Activated CD4-positive, alpha-beta memory T cell treated with anti-CD3 and anti-CD28 coated beads for 36 hours (primary cell): ENCODE measurements at regions not wholly inside any gene's neighbourhood (a gene's known extent, or its start where the extent isn't known, plus 50 kb on each side); places are given as distances from the start of the nearest gene placed in this dataset.

Source experiments
- CTCF ChIA-PET: fragments of 350-600 bp; sonication (Branson Sonifier 250); formaldehyde crosslinking; loops from one replicate; lab custom pipeline; 2021; ENCODE audit warnings: antibody characterized with exemption, inconsistent platforms; lab: Charles Lee
- POLR2A ChIA-PET: fragments of 350-600 bp; sonication (Branson Sonifier 250); formaldehyde crosslinking; loops from one replicate; lab custom pipeline; 2021; ENCODE audit warnings: antibody characterized with exemption; lab: Charles Lee
- DNase-seq: peaks from one replicate; pipeline ENCODE4 v3.0.0-alpha.2; 2020
- H3K27ac Mint-ChIP-seq: one replicate; pipeline ENCODE4 v1.8.0; 2021; ENCODE audit warnings: mixed read lengths
- H3K27me3 Mint-ChIP-seq: one replicate; pipeline ENCODE4 v1.8.0; 2021; ENCODE audit warnings: mixed read lengths
- H3K36me3 Mint-ChIP-seq: one replicate; pipeline ENCODE4 v1.8.0; 2021; ENCODE audit warnings: mixed read lengths
- H3K4me1 Mint-ChIP-seq: one replicate; pipeline ENCODE4 v1.8.0; 2021; ENCODE audit warnings: low read depth, mixed read lengths
- H3K4me3 Mint-ChIP-seq: one replicate; pipeline ENCODE4 v1.8.0; 2021; ENCODE audit warnings: mild to moderate bottlenecking, mixed read lengths
- H3K9me3 Mint-ChIP-seq: one replicate; pipeline ENCODE4 v1.8.0; 2021; ENCODE audit warnings: mixed read lengths
- intact Hi-C: fragments of 100-400 bp; cut with micrococcal nuclease; formaldehyde crosslinking; loops from one replicate; pipeline ENCODE4 v1.15.1; 2023

- CTCF ChIA-PET = interaction anchor here (0.6 to 3.7 kb wide), 48 partner anchors 9 to 254 kb away, joined by 3 to 131 read pairs (median 5); partner anchors contain the start of genes C1QTNF5, NECTIN1 and USP2
Observed at GRCh38 chr11:119474682-119475596, 52.0 kb upstream of the THY1 start.

GRCh38 chr11:119473901-119474681, 51.1 kb upstream of the THY1 start:
- Mint-ChIP-seq H3K27me3 (peaks cover 14% of the 10 kb centered on the region), H3K36me3 (no peaks in the 10 kb centered on the region), H3K9me3 (no peaks in the 10 kb centered on the region), H3K27ac (no peak overlapping the region), H3K4me3 (no peak overlapping the region), H3K4me1 (no peaks in the 10 kb centered on the region)
- intact Hi-C loops = loop anchor here (1.0 to 10.0 kb wide), 2 partner anchors 89 to 118 kb away; partner anchors contain the start of gene USP2
- ChIA-PET CTCF (interaction anchor here (0.7 to 3.7 kb wide), 42 partner anchors 9 to 255 kb away, joined by 3 to 131 read pairs (median 5); partner anchors contain the start of genes C1QTNF5, NECTIN1 and USP2), POLR2A (no interaction called here)
- no peak for DNase-seq

More at GRCh38 chr11:119474682-119475596, 52.0 kb upstream of the THY1 start:
- DNase-seq = peak; percentile 72
- POLR2A ChIA-PET = no interaction called here
- Mint-ChIP-seq H3K27me3 (peaks cover 14% of the 10 kb centered on the region), H3K36me3 (no peaks in the 10 kb centered on the region), H3K4me3 (no peak overlapping the region), H3K27ac (no peak overlapping the region), H3K9me3 (no peaks in the 10 kb centered on the region), H3K4me1 (no peaks in the 10 kb centered on the region)
- intact Hi-C loops = loop anchor here (1.0 to 10.0 kb wide), 2 partner anchors 90 to 119 kb away; partner anchors contain the start of gene USP2

GRCh38 chr11:119473226-119473625, 50.3 kb upstream of the THY1 start:
- DNase-seq = no peak
- no peaks in the 10 kb centered on the region for H3K36me3 Mint-ChIP-seq
- no peaks in the 10 kb centered on the region for H3K4me1 Mint-ChIP-seq
- no peak overlapping the region for H3K4me3 Mint-ChIP-seq
- intact Hi-C loops = loop anchor here (10.0 kb wide), 1 partner anchor 88 kb away; the partner anchor contains the start of gene USP2
- peaks cover under 1% of the 10 kb centered on the region for H3K9me3 Mint-ChIP-seq
- ChIA-PET POLR2A (no interaction called here), CTCF (interaction anchor here (2.0 to 2.5 kb wide), 4 partner anchors 14 to 135 kb away, joined by 6 to 51 read pairs (median 22); partner anchors contain the start of gene USP2)
- no peak overlapping the region for H3K27ac Mint-ChIP-seq
- peaks cover 15% of the 10 kb centered on the region for H3K27me3 Mint-ChIP-seq

- POLR2A ChIA-PET = no interaction called here
- CTCF ChIA-PET = interaction anchor here (2.0 kb wide), 1 partner anchor 117 kb away, joined by 9 read pairs; no protein-coding TSS in a partner anchor
- intact Hi-C loops = loop anchor here (10.0 kb wide), 1 partner anchor 88 kb away; the partner anchor contains the start of gene USP2
- DNase-seq = no peak
- Mint-ChIP-seq H3K4me1 (no peaks in the 10 kb centered on the region), H3K36me3 (no peaks in the 10 kb centered on the region), H3K27ac (no peak overlapping the region), H3K4me3 (no peak overlapping the region), H3K9me3 (peaks cover 4% of the 10 kb centered on the region), H3K27me3 (peaks cover 18% of the 10 kb centered on the region)
Observed at GRCh38 chr11:119472856-119473222, 49.9 kb upstream of the THY1 start.
